Kidney epithelial cell (primary cell): ENCODE measurements at regions not wholly inside any gene's neighbourhood (a gene's known extent, or its start where the extent isn't known, plus 50 kb on each side); places are given as distances from the start of the nearest gene placed in this dataset.
A peak's percentile ranks its signal among the peaks of the same experiment; 100 is the strongest.
"Not testable (repeated sequence)": the region's sequence is repeated elsewhere in the genome, so short reads cannot be mapped to it uniquely, and the experiment has no call there.

Source experiments
- DNase-seq: peaks from one replicate; pipeline ENCODE4 v3.0.0-alpha.2; 2010; ENCODE audit warnings: low read depth
- H3K27me3 ChIP-seq: 2 replicates; pipeline ENCODE4 v1.6.0; 2011; ENCODE audit warnings: low read length; ENCODE audit not compliant: control insufficient read depth, insufficient read depth
- H3K36me3 ChIP-seq: 2 replicates; pipeline ENCODE4 v1.5.1; 2011; ENCODE audit warnings: low read length; ENCODE audit not compliant: control insufficient read depth, insufficient read depth
- H3K4me3 ChIP-seq: 2 replicates; pipeline ENCODE4 v1.5.1; 2011; ENCODE audit warnings: low read depth, mild to moderate bottlenecking, control low read depth, low read length
- TF ChIP-seq, protein P1 (sequence below): IDR thresholded peaks from 2 replicates; pipeline ENCODE4 v1.5.1; 2011; ENCODE audit warnings: mild to moderate bottlenecking, moderate library complexity, low read length, control low read depth, inconsistent platforms; ENCODE audit not compliant: insufficient read depth, poor library complexity, severe bottlenecking

DNA sequence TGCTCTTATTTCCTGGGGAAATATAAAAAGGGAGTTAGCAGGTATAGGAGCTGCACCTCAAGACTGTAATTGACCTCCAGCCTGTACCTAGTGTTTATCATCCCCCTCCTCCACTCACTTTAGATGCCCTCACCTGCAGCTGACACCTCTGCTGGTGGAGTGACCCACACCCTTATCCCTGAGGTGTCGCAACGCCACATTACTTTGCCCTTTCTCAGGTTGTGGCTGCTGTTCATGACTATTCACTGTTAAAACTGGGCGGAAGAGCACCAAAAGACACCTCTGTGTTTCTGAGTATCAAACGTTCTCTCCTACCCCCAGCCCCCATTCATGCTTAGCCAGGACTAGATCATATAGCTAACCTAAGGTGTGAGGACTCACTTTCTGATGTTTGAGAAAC is 101.5 kb upstream of the ADAMTS3 start:
- no peaks in the 10 kb centered on the region for H3K27me3 ChIP-seq
- TF ChIP-seq, protein P1, sequence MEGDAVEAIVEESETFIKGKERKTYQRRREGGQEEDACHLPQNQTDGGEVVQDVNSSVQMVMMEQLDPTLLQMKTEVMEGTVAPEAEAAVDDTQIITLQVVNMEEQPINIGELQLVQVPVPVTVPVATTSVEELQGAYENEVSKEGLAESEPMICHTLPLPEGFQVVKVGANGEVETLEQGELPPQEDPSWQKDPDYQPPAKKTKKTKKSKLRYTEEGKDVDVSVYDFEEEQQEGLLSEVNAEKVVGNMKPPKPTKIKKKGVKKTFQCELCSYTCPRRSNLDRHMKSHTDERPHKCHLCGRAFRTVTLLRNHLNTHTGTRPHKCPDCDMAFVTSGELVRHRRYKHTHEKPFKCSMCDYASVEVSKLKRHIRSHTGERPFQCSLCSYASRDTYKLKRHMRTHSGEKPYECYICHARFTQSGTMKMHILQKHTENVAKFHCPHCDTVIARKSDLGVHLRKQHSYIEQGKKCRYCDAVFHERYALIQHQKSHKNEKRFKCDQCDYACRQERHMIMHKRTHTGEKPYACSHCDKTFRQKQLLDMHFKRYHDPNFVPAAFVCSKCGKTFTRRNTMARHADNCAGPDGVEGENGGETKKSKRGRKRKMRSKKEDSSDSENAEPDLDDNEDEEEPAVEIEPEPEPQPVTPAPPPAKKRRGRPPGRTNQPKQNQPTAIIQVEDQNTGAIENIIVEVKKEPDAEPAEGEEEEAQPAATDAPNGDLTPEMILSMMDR, result no peak
- H3K4me3 ChIP-seq, result no peak overlapping the region
- H3K36me3 ChIP-seq, result no peaks in the 10 kb centered on the region
- DNase-seq, result no peak

- H3K4me3 ChIP-seq, result no peak overlapping the region
- no peaks in the 10 kb centered on the region for H3K27me3 ChIP-seq
- no peak for DNase-seq
- TF ChIP-seq, protein P1, result no peak
- H3K36me3 ChIP-seq, result no peaks in the 10 kb centered on the region
Measured at GRCh38 chr4:72666910-72667309, 97.9 kb upstream of the ADAMTS3 start.

GRCh38 chr4:72665171-72665968 is 96.3 kb upstream of the ADAMTS3 start:
- DNase-seq, result no peak
- H3K4me3 ChIP-seq, result no peak overlapping the region
- H3K36me3 ChIP-seq, result no peaks in the 10 kb centered on the region
- TF ChIP-seq, protein P1, result no peak
- H3K27me3 ChIP-seq, result no peaks in the 10 kb centered on the region

- Histone ChIP-seq H3K27me3 (no peaks in the 10 kb centered on the region), H3K4me3 (no peak overlapping the region), H3K36me3 (no peaks in the 10 kb centered on the region)
- DNase-seq, result peak; percentile 1
- TF ChIP-seq, protein P1, result no peak
Measured at GRCh38 chr4:72663828-72664227, 94.8 kb upstream of the ADAMTS3 start.

DNA sequence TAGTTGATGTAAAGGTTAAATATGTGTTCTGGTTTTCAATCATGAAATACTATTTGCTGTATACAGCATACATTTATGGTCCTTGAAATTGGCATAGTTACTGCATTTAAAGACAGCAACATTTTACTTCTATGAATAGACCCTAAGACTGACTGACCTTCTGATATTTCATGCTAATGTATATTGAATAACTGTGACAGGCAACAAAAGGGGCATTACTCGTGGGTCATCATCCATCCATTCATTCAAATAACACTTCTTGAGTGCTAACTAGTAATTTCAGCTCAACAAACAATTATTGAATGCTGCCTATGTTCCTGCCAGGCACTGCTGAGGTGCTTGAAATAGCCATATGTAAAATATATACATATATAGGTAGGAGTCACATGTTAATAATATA is 92.8 kb upstream of the ADAMTS3 start:
- no peaks in the 10 kb centered on the region for H3K27me3 ChIP-seq
- no peak overlapping the region for H3K4me3 ChIP-seq
- TF ChIP-seq, protein P1, result no peak
- no peak for DNase-seq
- H3K36me3 ChIP-seq, result no peaks in the 10 kb centered on the region

DNA sequence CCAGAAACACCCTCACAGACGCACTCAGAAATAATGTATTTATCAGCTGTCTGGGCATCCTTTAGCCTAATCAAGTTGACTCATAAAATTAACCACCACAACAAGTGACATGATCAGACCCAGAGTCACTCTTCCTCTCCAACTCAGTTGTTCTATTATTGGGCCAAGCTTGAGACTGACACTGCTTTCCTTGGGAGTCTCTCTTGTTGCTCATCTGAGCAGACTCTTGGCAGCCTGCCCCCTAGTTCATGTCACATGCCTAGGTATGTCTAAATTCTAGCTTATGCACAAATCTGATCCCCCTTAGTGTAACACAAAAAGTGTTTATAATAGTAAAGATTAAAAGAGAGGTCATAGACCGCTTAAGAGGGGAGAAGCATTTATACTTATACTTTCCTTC is 72.6 kb upstream of the ADAMTS3 start:
- no peaks in the 10 kb centered on the region for H3K36me3 ChIP-seq
- DNase-seq, result no peak
- TF ChIP-seq, protein P1, result no peak

DNA sequence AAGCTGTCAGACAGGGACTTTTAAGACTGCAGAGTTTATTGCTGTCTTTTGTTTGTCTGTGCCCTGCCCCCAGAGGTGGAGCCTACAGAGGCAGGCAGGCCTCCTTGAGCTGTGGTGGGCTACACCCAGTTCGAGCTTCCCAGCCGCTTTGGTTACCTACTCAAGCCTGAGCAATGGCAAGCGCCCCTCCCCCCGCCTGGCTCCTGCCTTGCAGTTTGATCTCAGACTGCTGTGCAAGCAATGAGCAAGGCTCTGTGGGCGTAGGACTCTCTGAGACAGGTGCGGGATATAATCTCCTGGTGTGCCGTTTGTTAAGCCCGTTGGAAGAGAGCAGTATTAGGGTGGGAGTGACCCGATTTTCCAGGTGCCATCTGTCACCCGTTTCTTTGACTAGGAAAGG is 67.8 kb upstream of the ADAMTS3 start:
- not testable (repeated sequence) for H3K36me3 ChIP-seq, H3K27me3 ChIP-seq, H3K4me3 ChIP-seq, DNase-seq

More for the DNA sequence above, 72.6 kb upstream of the ADAMTS3 start:
- no peak overlapping the region for H3K4me3 ChIP-seq
- no peaks in the 10 kb centered on the region for H3K27me3 ChIP-seq

- H3K36me3 ChIP-seq, DNase-seq, H3K4me3 ChIP-seq, H3K27me3 ChIP-seq: not testable (repeated sequence)
Measured at GRCh38 chr4:72635931-72636330, 66.9 kb upstream of the ADAMTS3 start.

DNA sequence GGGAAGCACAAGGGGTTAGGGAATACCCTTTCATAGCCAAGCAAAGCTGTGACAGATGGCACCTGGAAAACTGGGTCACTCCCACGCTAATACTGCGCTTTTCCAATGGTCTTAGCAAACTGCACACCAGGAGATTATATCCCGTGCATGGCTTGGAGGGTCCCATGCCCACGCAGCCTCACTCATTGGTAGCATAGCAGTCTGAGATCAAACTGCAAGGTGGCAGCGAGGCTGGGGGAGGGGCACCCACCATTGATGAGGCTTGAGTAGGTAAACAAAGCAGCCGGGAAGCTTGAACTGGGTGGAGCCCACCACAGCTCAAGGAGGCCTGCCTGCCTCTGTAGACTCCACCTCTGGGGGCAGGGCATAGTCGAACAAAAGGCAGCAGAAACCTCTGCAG is 63.2 kb upstream of the ADAMTS3 start:
- H3K36me3 ChIP-seq, DNase-seq, H3K4me3 ChIP-seq, H3K27me3 ChIP-seq: not testable (repeated sequence)
